Adrenal gland (tissue), 5 donors: ENCODE measurements at regions not wholly inside any gene's neighbourhood (a gene's known extent, or its start where the extent isn't known, plus 50 kb on each side); places are given as distances from the start of the nearest gene placed in this dataset.

ENCODE experiments used
- POLR2A ChIP-seq, 2 donors: fragments of 450-650 bp; IDR thresholded peaks; one replicate each; pipeline ENCODE4 v1.6.1; 2017; ENCODE audit warnings: antibody characterized with exemption in 2 of 2, mild to moderate bottlenecking in 2 of 2, moderate library complexity in 1 of 2
- TF ChIP-seq, protein P1 (sequence below), 6 experiments: fragments of 450-650 bp in 4 of 6; fragments of 200-600 bp in 2 of 6; sonication (generic) in 1 of 6; IDR thresholded peaks; 1 replicate in 5 of 6; 2 replicates in 1 of 6; pipeline versions ENCODE4 v1.5.1 to v1.8.0; 2016 to 2021; ENCODE audit warnings: antibody characterized with exemption in 6 of 6, mild to moderate bottlenecking in 2 of 6, moderate library complexity in 1 of 6
- donor health status: DM: no; HTN: no; CAD: no.

DNA sequence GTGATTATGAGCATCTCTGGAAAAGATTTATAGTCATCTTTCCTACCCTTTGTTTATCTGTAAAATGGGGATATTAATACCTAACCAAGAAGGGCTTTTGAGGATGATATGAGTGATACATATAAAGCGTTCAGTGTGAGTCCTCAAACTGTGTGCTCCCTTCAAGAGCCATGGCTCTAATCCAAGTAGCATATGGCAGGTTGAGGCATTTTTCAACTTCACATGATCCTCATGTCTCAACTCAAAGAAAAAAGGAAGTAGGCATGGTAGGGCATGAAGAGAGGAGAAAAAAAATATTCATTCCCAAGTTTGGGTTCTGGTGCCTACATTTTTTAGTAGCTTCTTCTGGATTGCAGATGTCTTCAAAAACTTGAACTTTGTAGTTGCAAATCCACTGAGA is 286.3 kb upstream of the ATP2B1 start:
- TF ChIP-seq POLR2A (IDR thresholded peaks at IDR 0.05) = no peak
- TF ChIP-seq, protein P1, sequence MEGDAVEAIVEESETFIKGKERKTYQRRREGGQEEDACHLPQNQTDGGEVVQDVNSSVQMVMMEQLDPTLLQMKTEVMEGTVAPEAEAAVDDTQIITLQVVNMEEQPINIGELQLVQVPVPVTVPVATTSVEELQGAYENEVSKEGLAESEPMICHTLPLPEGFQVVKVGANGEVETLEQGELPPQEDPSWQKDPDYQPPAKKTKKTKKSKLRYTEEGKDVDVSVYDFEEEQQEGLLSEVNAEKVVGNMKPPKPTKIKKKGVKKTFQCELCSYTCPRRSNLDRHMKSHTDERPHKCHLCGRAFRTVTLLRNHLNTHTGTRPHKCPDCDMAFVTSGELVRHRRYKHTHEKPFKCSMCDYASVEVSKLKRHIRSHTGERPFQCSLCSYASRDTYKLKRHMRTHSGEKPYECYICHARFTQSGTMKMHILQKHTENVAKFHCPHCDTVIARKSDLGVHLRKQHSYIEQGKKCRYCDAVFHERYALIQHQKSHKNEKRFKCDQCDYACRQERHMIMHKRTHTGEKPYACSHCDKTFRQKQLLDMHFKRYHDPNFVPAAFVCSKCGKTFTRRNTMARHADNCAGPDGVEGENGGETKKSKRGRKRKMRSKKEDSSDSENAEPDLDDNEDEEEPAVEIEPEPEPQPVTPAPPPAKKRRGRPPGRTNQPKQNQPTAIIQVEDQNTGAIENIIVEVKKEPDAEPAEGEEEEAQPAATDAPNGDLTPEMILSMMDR (IDR thresholded peaks at IDR 0.05) = no peak
